ENCODE measurements at regions not wholly inside any gene's neighbourhood (a gene's known extent, or its start where the extent isn't known, plus 50 kb on each side); places are given as distances from the start of the nearest gene placed in this dataset.
"Not testable (repeated sequence)": the region's sequence is repeated elsewhere in the genome, so short reads cannot be mapped to it uniquely, and the experiment has no call there.

DNA sequence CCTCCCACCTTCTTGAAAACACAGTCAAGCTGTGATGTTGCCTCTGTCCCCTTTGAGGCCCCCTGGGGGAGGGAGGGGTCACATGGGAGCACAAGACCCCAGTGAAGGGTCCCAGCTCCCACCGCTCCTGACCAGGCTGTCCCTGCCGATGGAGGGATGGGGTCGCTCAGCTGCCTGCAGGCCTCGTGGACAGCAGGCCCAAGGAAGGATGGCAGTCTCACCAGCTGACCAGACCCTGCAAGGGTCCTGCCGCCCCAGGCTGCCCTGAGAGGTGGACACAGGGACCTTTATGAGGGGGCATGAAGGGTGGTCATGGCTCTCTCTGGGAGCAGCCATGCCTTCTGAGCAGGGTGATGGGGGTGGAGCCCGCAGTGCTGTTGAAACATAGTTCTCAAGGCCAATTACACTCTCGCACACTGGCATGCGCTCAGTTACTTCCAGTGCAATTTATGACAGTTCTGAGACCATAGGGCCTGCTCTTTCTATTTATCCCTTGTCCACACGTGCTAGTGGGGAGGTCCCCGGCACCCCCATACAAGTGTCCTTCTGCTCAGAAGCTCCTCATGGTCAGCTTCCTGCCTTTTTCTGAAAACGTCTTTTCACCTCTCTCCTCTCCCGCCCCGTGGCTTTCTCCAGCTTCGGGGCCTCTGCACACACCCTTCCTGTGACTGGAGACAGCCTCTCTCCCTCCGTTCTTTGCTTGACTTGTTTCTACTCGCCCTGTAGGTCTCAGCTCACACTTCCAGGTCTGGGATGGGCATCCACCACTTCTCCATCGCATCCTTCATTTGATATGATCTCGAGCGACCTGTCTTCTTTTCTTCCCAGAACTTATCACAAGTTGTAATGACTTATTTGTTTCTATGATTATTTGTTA is 313.1 kb downstream of the ADGRD1 start:
- TF ChIP-seq, protein P1, sequence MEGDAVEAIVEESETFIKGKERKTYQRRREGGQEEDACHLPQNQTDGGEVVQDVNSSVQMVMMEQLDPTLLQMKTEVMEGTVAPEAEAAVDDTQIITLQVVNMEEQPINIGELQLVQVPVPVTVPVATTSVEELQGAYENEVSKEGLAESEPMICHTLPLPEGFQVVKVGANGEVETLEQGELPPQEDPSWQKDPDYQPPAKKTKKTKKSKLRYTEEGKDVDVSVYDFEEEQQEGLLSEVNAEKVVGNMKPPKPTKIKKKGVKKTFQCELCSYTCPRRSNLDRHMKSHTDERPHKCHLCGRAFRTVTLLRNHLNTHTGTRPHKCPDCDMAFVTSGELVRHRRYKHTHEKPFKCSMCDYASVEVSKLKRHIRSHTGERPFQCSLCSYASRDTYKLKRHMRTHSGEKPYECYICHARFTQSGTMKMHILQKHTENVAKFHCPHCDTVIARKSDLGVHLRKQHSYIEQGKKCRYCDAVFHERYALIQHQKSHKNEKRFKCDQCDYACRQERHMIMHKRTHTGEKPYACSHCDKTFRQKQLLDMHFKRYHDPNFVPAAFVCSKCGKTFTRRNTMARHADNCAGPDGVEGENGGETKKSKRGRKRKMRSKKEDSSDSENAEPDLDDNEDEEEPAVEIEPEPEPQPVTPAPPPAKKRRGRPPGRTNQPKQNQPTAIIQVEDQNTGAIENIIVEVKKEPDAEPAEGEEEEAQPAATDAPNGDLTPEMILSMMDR (IDR thresholded peaks at IDR 0.05; ENCODE audit: unreplicated experiment in 3 of 3), result no peak
- Mint-ChIP-seq H3K27ac (no peak overlapping the region), H3K4me1 (no peaks in the 10 kb centered on the region)

GRCh38 chr12:131267576-131267975 is 313.9 kb downstream of the ADGRD1 start:
- no peaks in the 10 kb centered on the region for H3K9me3 Mint-ChIP-seq
- TF ChIP-seq, protein P1 (IDR thresholded peaks at IDR 0.05; ENCODE audit: unreplicated experiment in 3 of 3), result no peak
- no peaks in the 10 kb centered on the region for H3K4me1 Mint-ChIP-seq

More for the DNA sequence above, 313.1 kb downstream of the ADGRD1 start:
- Mint-ChIP-seq H3K4me3 (no peak overlapping the region), H3K9me3 (no peaks in the 10 kb centered on the region), H3K27me3 (ENCODE audit: low read depth) (no peaks in the 10 kb centered on the region), H3K36me3 (ENCODE audit: low read depth) (no peaks in the 10 kb centered on the region)

DNA sequence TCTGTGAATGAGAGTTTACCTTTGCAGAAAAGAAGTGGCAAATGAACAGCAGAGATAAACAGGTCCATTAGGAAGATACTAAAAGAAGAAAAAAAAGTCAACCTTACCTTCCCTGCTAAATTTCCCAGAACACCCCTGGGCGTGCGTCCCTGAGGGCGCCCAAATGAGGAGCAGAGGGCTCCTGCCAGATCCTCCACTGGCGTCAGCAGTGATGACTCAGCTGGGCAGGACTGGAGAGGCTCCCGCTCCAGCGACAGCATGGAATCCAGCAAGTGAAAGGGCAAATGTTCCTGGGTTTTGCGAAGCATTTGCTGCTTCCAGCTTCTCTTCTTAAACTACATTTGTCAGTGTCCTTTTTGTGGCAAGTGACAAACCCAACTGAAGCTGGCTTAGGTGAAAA is 314.4 kb downstream of the ADGRD1 start:
- not testable (repeated sequence) for H3K27ac Mint-ChIP-seq; H3K4me3 Mint-ChIP-seq; H3K4me1 Mint-ChIP-seq; H3K9me3 Mint-ChIP-seq; H3K27me3 Mint-ChIP-seq (ENCODE audit: low read depth); H3K36me3 Mint-ChIP-seq (ENCODE audit: low read depth)

More at GRCh38 chr12:131267576-131267975, 313.9 kb downstream of the ADGRD1 start:
- H3K36me3 Mint-ChIP-seq (ENCODE audit: low read depth), result no peaks in the 10 kb centered on the region
- no peak overlapping the region for H3K27ac Mint-ChIP-seq
- H3K4me3 Mint-ChIP-seq, result no peak overlapping the region
- H3K27me3 Mint-ChIP-seq (ENCODE audit: low read depth), result no peaks in the 10 kb centered on the region

GRCh38 chr12:131268571-131268970 is 314.9 kb downstream of the ADGRD1 start:
- not testable (repeated sequence) for H3K4me1 Mint-ChIP-seq; H3K9me3 Mint-ChIP-seq; H3K36me3 Mint-ChIP-seq (ENCODE audit: low read depth); H3K4me3 Mint-ChIP-seq; H3K27me3 Mint-ChIP-seq (ENCODE audit: low read depth); H3K27ac Mint-ChIP-seq

GRCh38 chr12:131269551-131269950 is 315.8 kb downstream of the ADGRD1 start:
- Mint-ChIP-seq H3K4me3 (no peak overlapping the region), H3K4me1 (peaks cover under 1% of the 10 kb centered on the region), H3K9me3 (no peaks in the 10 kb centered on the region), H3K27me3 (ENCODE audit: low read depth) (no peaks in the 10 kb centered on the region), H3K27ac (no peak overlapping the region), H3K36me3 (ENCODE audit: low read depth) (no peaks in the 10 kb centered on the region)
- TF ChIP-seq, protein P1 (IDR thresholded peaks at IDR 0.05; ENCODE audit: unreplicated experiment in 3 of 3), result no peak

- not testable (repeated sequence) for H3K4me1 Mint-ChIP-seq; H3K4me3 Mint-ChIP-seq; H3K27me3 Mint-ChIP-seq (ENCODE audit: low read depth); H3K36me3 Mint-ChIP-seq (ENCODE audit: low read depth); H3K9me3 Mint-ChIP-seq; H3K27ac Mint-ChIP-seq
Observed at GRCh38 chr12:131269977-131270376, 316.3 kb downstream of the ADGRD1 start.

- TF ChIP-seq, protein P1 (IDR thresholded peaks at IDR 0.05; ENCODE audit: unreplicated experiment in 3 of 3), result no peak
- H3K36me3 Mint-ChIP-seq (ENCODE audit: low read depth), result no peaks in the 10 kb centered on the region
- no peak overlapping the region for H3K27ac Mint-ChIP-seq
Observed at GRCh38 chr12:131271724-131272123, 318.0 kb downstream of the ADGRD1 start.

GRCh38 chr12:131272283-131272814 is 318.6 kb downstream of the ADGRD1 start:
- H3K27ac Mint-ChIP-seq; H3K9me3 Mint-ChIP-seq; H3K4me1 Mint-ChIP-seq; H3K4me3 Mint-ChIP-seq; H3K36me3 Mint-ChIP-seq (ENCODE audit: low read depth): not testable (repeated sequence)
- peaks cover 10% of the 10 kb centered on the region for H3K27me3 Mint-ChIP-seq (ENCODE audit: low read depth)

More at GRCh38 chr12:131271724-131272123, 318.0 kb downstream of the ADGRD1 start:
- Mint-ChIP-seq H3K4me3 (no peak overlapping the region), H3K9me3 (no peaks in the 10 kb centered on the region), H3K4me1 (peaks cover 6% of the 10 kb centered on the region), H3K27me3 (ENCODE audit: low read depth) (peaks cover 10% of the 10 kb centered on the region)
